K562 (cell line): ENCODE measurements at regions not wholly inside any gene's neighbourhood (a gene's known extent, or its start where the extent isn't known, plus 50 kb on each side); places are given as distances from the start of the nearest gene placed in this dataset.

Source experiments
- ATAC-seq: fragments of 200-7000 bp; cut with Tn5 transposase; 3 replicates; pipeline ENCODE4 v1.9.1; 2020; ENCODE audit warnings: moderate library complexity
- BruUV-seq: library from RNA; stranded (reverse); fragments of 400-500 nt; replicated peaks from 2 replicates; lab custom pipeline; 2021; lab: Mats Ljungman, UMichigan
- CTCF ChIA-PET: fragments of 300-600 bp; formaldehyde crosslinking; extraction: SDS; loops from one replicate; lab custom pipeline; 2021; ENCODE audit warnings: low intra/inter-chr PET ratio; lab: Yijun Ruan, JAX
- POLR2A ChIA-PET: fragments of 300-600, 350-650 bp; sonication (Branson Sonifier 250); formaldehyde crosslinking; extraction: SDS; loops from one replicate; lab custom pipeline; 2021; ENCODE audit warnings: antibody characterized with exemption, inconsistent platforms; lab: Yijun Ruan, JAX
- DNase-seq, 4 experiments: peaks; one replicate each; pipeline versions ENCODE4 v3.0.0 to v3.0.0-alpha.2; 2011 to 2018; ENCODE audit warnings: low spot score in 3 of 4, mixed read lengths in 3 of 4; ENCODE audit errors: extremely low read depth in 1 of 4
- FAIRE-seq: peaks from 2 replicates; lab custom pipeline; 2011; peaks lifted over from hg19 to GRCh38; lab: Jason Lieb, UNC
- H2AFZ ChIP-seq: 2 replicates; pipeline ENCODE4 v1.6.0; 2011; ENCODE audit warnings: low read depth, low read length, control low read depth, inconsistent platforms
- H3K27ac ChIP-seq: fragments of 200-600 bp; 3 replicates; pipeline ENCODE4 v1.8.0; 2011; ENCODE audit warnings: low read depth, mild to moderate bottlenecking, control low read depth, inconsistent platforms, low read length, moderate library complexity, mixed read lengths; ENCODE audit errors: extremely low read depth
- H3K27me3 ChIP-seq, 2 experiments: fragments of 300-600 bp in 1 of 2; 2 replicates in 1 of 2; 3 replicates in 1 of 2; pipeline versions ENCODE4 v1.6.0 to v1.8.0; 2011; ENCODE audit warnings: inconsistent platforms in 2 of 2, low read length in 2 of 2, mild to moderate bottlenecking in 1 of 2, mixed read lengths in 1 of 2, moderate library complexity in 1 of 2; ENCODE audit not compliant: control insufficient read depth in 2 of 2, insufficient read depth in 2 of 2
- H3K36me3 ChIP-seq: fragments of 300-600 bp; 3 replicates; pipeline ENCODE4 v1.8.0; 2011; ENCODE audit warnings: mild to moderate bottlenecking, low read length, inconsistent platforms; ENCODE audit not compliant: control insufficient read depth, insufficient read depth
- H3K4me1 ChIP-seq, 2 experiments: fragments of 200-600 bp in 1 of 2; replicated peaks in 1 of 2; 2 replicates in 1 of 2; 3 replicates in 1 of 2; pipeline versions ENCODE4 v1.5.1 to v1.8.0; 2011; ENCODE audit warnings: inconsistent platforms in 2 of 2, low read length in 2 of 2, mild to moderate bottlenecking in 1 of 2, mixed read lengths in 1 of 2, moderate library complexity in 1 of 2; ENCODE audit not compliant: control insufficient read depth in 2 of 2, insufficient read depth in 2 of 2
- H3K4me2 ChIP-seq: 2 replicates; pipeline ENCODE4 v1.6.1; 2011; ENCODE audit warnings: low read length, control low read depth, inconsistent platforms, mixed read lengths; ENCODE audit not compliant: insufficient read depth
- H3K4me3 ChIP-seq: fragments of 200-600 bp; sonication (generic), shearing (Covaris generic); 2 replicates; pipeline ENCODE4 v1.5.1; 2016; ENCODE audit warnings: control low read depth, inconsistent platforms
- H3K79me2 ChIP-seq: fragments of 200-600 bp; 3 replicates; pipeline ENCODE4 v1.8.0; 2011; ENCODE audit warnings: low read length, inconsistent platforms; ENCODE audit not compliant: control insufficient read depth, insufficient read depth
- H3K9ac ChIP-seq, 2 experiments: 2 replicates each; pipeline versions ENCODE4 v1.6.0 to v1.6.1; 2011; ENCODE audit warnings: low read depth in 2 of 2, low read length in 2 of 2, control low read depth in 1 of 2, inconsistent platforms in 1 of 2, mild to moderate bottlenecking in 1 of 2, mixed read lengths in 1 of 2; ENCODE audit not compliant: insufficient read depth in 1 of 2
- H3K9me1 ChIP-seq: one replicate; pipeline ENCODE4 v1.6.0; 2011; ENCODE audit warnings: inconsistent platforms, mild to moderate bottlenecking, low read length, moderate library complexity; ENCODE audit not compliant: control insufficient read depth, insufficient read depth
- H3K9me3 ChIP-seq: replicated peaks from 2 replicates; pipeline ENCODE4 v1.5.1; 2011; ENCODE audit warnings: low read depth, low read length, inconsistent platforms; ENCODE audit not compliant: control insufficient read depth, insufficient read depth
- H4K20me1 ChIP-seq: replicated peaks from 2 replicates; pipeline ENCODE4 v1.6.1; 2011; ENCODE audit warnings: low read length, inconsistent platforms, mixed read lengths; ENCODE audit not compliant: control insufficient read depth, insufficient read depth
- KLF10 ChIP-seq: fragments of 250-450 bp; sonication (Bioruptor Pico); IDR thresholded peaks from 2 replicates; pipeline ENCODE4 v1.6.1; 2021; ENCODE audit warnings: matching md5 sums
- PHF8 ChIP-seq: fragments of 200-600 bp; sonication (generic); IDR thresholded peaks from 2 replicates; pipeline ENCODE4 v1.6.1; 2012; ENCODE audit warnings: mixed run types, mild to moderate bottlenecking, inconsistent platforms, low read length, moderate library complexity, borderline replicate concordance
- SMAD3 ChIP-seq: fragments of 450-650 bp; formaldehyde crosslinking; conservative IDR thresholded peaks from 2 replicates; pipeline ENCODE4 v1.4.0; 2020; ENCODE audit warnings: mild to moderate bottlenecking
- TEAD2 ChIP-seq: fragments of 450-650 bp; IDR thresholded peaks from 2 replicates; pipeline ENCODE4 v1.6.1; 2016; ENCODE audit warnings: missing genetic modification characterization, control low read depth, missing compliant biosample characterization
- WHSC1 ChIP-seq: IDR thresholded peaks from one replicate; pipeline ENCODE4 v1.6.1; 2012; ENCODE audit warnings: low read length, control low read depth, inconsistent platforms
- ZKSCAN3 ChIP-seq: fragments of 250-450 bp; sonication (Bioruptor Pico); IDR thresholded peaks from 2 replicates; pipeline ENCODE4 v1.4.0; 2020
- ZNF324 ChIP-seq: fragments of 250-450 bp; sonication (Bioruptor Pico); IDR thresholded peaks from 2 replicates; pipeline ENCODE4 v1.4.0; 2020; ENCODE audit warnings: mild to moderate bottlenecking
- WGBS: fragments of 100-300 bp; shearing (Covaris generic); methylation state at CpG from one replicate; pipeline ENCODE4 v1.1.6; 2016; ENCODE audit warnings: low coverage, mixed read lengths; ENCODE audit not compliant: insufficient coverage; ENCODE audit errors: missing lambda C conversion rate; 5-methylcytosine and 5-hydroxymethylcytosine counted together
- in situ Hi-C: fragments of 300-500 bp; cut with MboI; formaldehyde crosslinking; loops from 4 replicates; pipeline ENCODE4 v1.15.0; 2018; ENCODE audit warnings: inconsistent platforms, mixed read lengths
- intact Hi-C: fragments of 100-400 bp; cut with micrococcal nuclease; formaldehyde crosslinking; loops from 2 replicates; pipeline ENCODE4 v1.14.2; 2022
- TF ChIP-seq, protein P1 (sequence below): sonication (generic); formaldehyde crosslinking; IDR thresholded peaks from 2 replicates; pipeline ENCODE4 v1.8.0; 2023; ENCODE audit warnings: mild to moderate bottlenecking, missing genetic modification reagents
- TF ChIP-seq, protein P2 (sequence below): fragments of 450-650 bp; formaldehyde crosslinking; IDR thresholded peaks from 2 replicates; pipeline ENCODE4 v1.4.0; 2022; ENCODE audit warnings: missing genetic modification characterization

DNA sequence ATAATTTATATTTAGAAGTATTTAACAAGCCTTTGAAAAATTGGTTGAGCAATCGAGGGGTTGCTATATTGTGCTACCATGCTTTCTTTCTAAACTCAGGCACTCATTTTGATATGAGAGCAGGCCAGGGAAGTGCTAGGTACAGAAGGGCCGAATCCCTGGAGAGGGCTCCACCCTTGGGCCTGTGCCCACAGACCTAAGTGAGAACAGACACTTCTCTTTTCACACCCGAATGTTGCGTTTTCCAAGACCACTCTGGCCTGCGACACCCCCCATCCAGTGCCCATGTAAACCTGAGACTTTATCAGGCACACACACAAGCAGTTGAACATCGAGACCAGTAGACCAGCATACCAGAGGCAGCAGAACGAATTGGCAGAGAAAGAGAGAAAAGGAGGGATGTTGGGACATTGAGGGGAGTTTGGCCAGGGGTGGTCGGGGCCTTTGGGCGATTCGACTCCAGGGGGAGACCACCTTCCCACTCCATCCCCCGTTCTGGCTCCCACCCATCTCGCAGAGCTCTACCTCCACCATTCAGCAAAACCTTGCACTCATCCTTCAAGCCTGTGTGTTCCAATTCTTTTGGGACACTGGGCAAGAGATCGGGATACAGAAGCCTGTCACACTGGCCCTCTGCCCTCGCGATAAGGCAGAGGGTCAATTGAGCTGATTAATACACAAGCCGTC, 134.8 kb downstream of the FBXO4 start:
- intact Hi-C loops (no loop called here), in situ Hi-C loops (loop anchor here (5.0 kb wide), 2 partner anchors 53 to 203 kb away; no protein-coding TSS in a partner anchor)
- BruUV-seq = no TSS peak

More for the DNA sequence above, 134.8 kb downstream of the FBXO4 start:
- Histone ChIP-seq H3K27me3 (0 out of 5 replicates have a peak, but pooled peaks cover 0 to 8% of the 10 kb centered on the region in 2 experiments), H3K4me1 (no peaks in the 10 kb centered on the region), H3K9me3 (no peaks in the 10 kb centered on the region), H3K9ac (no peak overlapping the region), H3K9me1 (no peaks in the 10 kb centered on the region), H4K20me1 (no peaks in the 10 kb centered on the region), H3K4me2 (no peak overlapping the region), H3K27ac (no peak overlapping the region)
- ChIA-PET POLR2A (interaction anchor here (1.1 kb wide), 1 partner anchor 71 kb away, joined by 4 read pairs; no protein-coding TSS in a partner anchor), CTCF (no interaction called here)
- ATAC-seq = no peak; the same call in 2 of the 3 replicates
- WGBS = under 1% methylated on average over 16 of the region's 16 CpGs
- TF ChIP-seq ZNF324 (CRISPR knock-in tag) = no peak
- no peak for TF ChIP-seq WHSC1
- TF ChIP-seq, protein P1, sequence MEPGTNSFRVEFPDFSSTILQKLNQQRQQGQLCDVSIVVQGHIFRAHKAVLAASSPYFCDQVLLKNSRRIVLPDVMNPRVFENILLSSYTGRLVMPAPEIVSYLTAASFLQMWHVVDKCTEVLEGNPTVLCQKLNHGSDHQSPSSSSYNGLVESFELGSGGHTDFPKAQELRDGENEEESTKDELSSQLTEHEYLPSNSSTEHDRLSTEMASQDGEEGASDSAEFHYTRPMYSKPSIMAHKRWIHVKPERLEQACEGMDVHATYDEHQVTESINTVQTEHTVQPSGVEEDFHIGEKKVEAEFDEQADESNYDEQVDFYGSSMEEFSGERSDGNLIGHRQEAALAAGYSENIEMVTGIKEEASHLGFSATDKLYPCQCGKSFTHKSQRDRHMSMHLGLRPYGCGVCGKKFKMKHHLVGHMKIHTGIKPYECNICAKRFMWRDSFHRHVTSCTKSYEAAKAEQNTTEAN (CRISPR knock-in tag) = no peak
- TF ChIP-seq, protein P2, sequence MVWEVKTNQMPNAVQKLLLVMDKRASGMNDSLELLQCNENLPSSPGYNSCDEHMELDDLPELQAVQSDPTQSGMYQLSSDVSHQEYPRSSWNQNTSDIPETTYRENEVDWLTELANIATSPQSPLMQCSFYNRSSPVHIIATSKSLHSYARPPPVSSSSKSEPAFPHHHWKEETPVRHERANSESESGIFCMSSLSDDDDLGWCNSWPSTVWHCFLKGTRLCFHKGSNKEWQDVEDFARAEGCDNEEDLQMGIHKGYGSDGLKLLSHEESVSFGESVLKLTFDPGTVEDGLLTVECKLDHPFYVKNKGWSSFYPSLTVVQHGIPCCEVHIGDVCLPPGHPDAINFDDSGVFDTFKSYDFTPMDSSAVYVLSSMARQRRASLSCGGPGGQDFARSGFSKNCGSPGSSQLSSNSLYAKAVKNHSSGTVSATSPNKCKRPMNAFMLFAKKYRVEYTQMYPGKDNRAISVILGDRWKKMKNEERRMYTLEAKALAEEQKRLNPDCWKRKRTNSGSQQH (CRISPR knock-in tag) = no peak
- TF ChIP-seq SMAD3 (CRISPR knock-in tag) = no peak
- no peak for TF ChIP-seq ZKSCAN3
- TF ChIP-seq TEAD2 (tag) = no peak
- TF ChIP-seq KLF10 (CRISPR knock-in tag) = no peak
- TF ChIP-seq PHF8 = no peak
- TF ChIP-seq, all 486 proteins: peak for 0
- H3K79me2 ChIP-seq = no peaks in the 10 kb centered on the region
- H2AFZ ChIP-seq = no peak overlapping the region
- H3K36me3 ChIP-seq = no peaks in the 10 kb centered on the region
- no peak for DNase-seq
- no peak overlapping the region for H3K4me3 ChIP-seq
- FAIRE-seq = no peak
